ENCODE measurements at regions not wholly inside any gene's neighbourhood (a gene's known extent, or its start where the extent isn't known, plus 50 kb on each side); places are given as distances from the start of the nearest gene placed in this dataset.
"Not testable (repeated sequence)": the region's sequence is repeated elsewhere in the genome, so short reads cannot be mapped to it uniquely, and the experiment has no call there.

- Mint-ChIP-seq H3K4me3 (no peak overlapping the region), H3K27me3 (peaks cover 5% of the 10 kb centered on the region), H3K4me1 (peaks cover 0 to 2% (median 0%) of the 10 kb centered on the region in 3 donors), H3K27ac (no peak overlapping the region), H3K36me3 (no peaks in the 10 kb centered on the region), H3K9me3 (no peaks in the 10 kb centered on the region)
Observed at GRCh38 chr2:40043641-40044040, 264.6 kb upstream of the THUMPD2 start.

DNA sequence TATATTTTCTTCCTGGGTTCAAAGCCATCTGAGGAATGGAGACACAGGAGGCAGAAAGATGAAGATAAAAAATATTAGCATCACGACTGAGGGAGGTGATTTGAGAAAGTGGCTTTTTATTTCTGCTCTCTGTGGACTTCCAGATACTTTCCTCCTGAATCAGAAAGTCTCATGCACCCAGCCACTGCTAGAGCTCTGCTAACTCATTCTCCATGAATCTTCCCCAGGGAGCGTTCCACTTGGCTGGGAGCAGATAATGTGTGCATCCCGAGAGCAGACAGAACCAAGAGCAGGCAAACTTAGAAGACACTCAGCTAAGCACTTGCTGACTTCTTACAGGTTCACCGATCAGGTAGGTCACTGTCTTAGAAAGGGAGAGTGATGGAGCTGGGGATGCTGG, 264.1 kb upstream of the THUMPD2 start:
- Mint-ChIP-seq H3K27me3 (peaks cover 5% of the 10 kb centered on the region), H3K9me3 (no peaks in the 10 kb centered on the region), H3K36me3 (no peaks in the 10 kb centered on the region), H3K4me3 (no peak overlapping the region), H3K27ac (no peak overlapping the region), H3K4me1 (peaks cover 0 to 2% (median 0%) of the 10 kb centered on the region in 3 donors)

GRCh38 chr2:40041422-40042382, 262.6 kb upstream of the THUMPD2 start:
- H3K27me3 Mint-ChIP-seq: peaks cover 5% of the 10 kb centered on the region
- H3K4me3 Mint-ChIP-seq: no peak overlapping the region
- H3K4me1 Mint-ChIP-seq: peaks cover 0 to under 1% (median 0%) of the 10 kb centered on the region in 3 donors
- no peaks in the 10 kb centered on the region for H3K9me3 Mint-ChIP-seq
- no peak overlapping the region for H3K27ac Mint-ChIP-seq
- H3K36me3 Mint-ChIP-seq: no peaks in the 10 kb centered on the region

DNA sequence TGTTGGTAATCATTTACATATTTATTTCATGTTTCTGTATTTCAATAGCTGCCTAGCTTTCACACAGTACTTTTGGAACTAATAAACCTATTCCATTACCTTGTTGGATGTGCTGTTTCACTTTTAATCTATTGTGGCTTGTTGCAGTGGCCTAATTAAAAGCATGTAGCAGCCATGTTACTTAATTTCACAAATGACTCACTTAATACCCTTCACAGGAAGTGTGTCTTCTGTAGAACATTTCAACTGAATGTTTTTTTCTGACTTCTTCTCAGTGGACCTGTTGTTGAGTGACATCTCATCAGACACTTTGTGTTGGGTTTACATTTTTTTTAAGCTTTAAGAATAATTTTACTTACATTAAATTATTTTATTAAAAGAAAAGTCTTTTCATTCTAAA, 260.5 kb upstream of the THUMPD2 start:
- H3K4me3 Mint-ChIP-seq: no peak overlapping the region
- H3K27me3 Mint-ChIP-seq: no peaks in the 10 kb centered on the region
- no peak overlapping the region for H3K27ac Mint-ChIP-seq
- no peaks in the 10 kb centered on the region for H3K4me1 Mint-ChIP-seq
- no peaks in the 10 kb centered on the region for H3K36me3 Mint-ChIP-seq
- no peaks in the 10 kb centered on the region for H3K9me3 Mint-ChIP-seq

DNA sequence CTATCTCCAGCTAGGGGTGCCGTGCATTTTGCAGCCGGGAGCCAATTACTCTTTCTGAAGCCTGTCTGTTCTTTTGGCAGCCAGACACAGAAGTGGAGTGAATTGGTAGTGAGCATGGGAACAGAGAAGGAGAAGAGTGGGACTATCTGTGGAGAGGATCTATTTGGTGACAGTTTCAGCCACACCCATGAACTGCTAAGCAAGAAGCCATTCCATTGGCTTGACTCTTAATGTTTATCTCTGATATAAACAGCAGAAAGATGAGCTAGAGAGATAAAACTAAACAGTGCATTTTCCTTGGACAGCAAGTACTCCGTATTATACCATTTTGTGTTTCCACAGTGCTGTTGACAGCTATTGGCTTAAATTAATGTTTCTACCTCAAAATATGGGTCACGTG, 259.6 kb upstream of the THUMPD2 start:
- H3K27ac Mint-ChIP-seq: no peak overlapping the region
- H3K4me1 Mint-ChIP-seq: no peaks in the 10 kb centered on the region
- no peaks in the 10 kb centered on the region for H3K27me3 Mint-ChIP-seq
- H3K4me3 Mint-ChIP-seq: no peak overlapping the region
- no peaks in the 10 kb centered on the region for H3K9me3 Mint-ChIP-seq
- H3K36me3 Mint-ChIP-seq: no peaks in the 10 kb centered on the region

GRCh38 chr2:40037303-40037702, 258.2 kb upstream of the THUMPD2 start:
- no peaks in the 10 kb centered on the region for H3K27me3 Mint-ChIP-seq
- no peaks in the 10 kb centered on the region for H3K9me3 Mint-ChIP-seq
- no peaks in the 10 kb centered on the region for H3K4me1 Mint-ChIP-seq
- H3K36me3 Mint-ChIP-seq: no peaks in the 10 kb centered on the region
- no peak overlapping the region for H3K4me3 Mint-ChIP-seq
- no peak overlapping the region for H3K27ac Mint-ChIP-seq

DNA sequence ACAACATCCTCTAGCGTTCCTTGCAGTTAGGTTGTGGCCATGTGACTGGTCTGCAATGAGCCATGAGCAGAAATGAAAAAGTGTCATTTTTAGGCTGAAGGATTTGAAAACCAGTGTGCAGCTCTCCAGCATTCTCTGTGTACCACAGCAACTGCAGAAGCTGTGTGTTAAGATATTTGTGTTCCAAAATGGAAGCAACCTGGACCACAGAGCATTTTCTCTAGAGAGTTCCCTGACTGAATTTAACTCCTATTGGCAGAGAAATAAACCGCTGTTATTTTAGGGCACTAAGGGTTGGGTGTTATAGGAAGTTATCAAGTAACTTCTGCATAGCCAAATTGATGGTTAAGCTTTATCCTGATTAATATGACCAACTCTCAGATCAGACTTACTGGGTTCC, 257.2 kb upstream of the THUMPD2 start:
- H3K9me3 Mint-ChIP-seq: no peaks in the 10 kb centered on the region
- H3K4me3 Mint-ChIP-seq: no peak overlapping the region
- no peaks in the 10 kb centered on the region for H3K27me3 Mint-ChIP-seq
- no peaks in the 10 kb centered on the region for H3K36me3 Mint-ChIP-seq
- no peaks in the 10 kb centered on the region for H3K4me1 Mint-ChIP-seq
- H3K27ac Mint-ChIP-seq: no peak overlapping the region

DNA sequence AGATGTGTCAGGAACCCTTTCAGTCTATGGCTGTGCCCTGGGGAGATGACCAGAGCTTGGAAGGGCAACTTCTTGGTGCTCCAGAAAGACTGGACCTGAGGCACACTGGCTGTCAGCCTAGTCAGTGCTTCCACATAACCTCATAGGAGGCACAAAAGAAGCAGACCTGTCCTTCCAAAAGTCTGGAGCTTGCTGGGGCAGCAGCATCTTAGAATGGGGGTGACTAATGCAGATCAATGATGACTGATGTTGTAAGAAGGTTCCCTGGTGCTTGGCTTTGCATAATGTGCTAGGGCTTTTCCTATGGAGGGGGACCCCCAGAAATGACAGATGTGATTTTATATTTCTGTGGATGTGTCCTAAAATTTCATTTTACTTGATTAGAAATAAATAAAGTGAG, 255.7 kb upstream of the THUMPD2 start:
- no peak overlapping the region for H3K4me3 Mint-ChIP-seq
- H3K27ac Mint-ChIP-seq: no peak overlapping the region
- H3K4me1 Mint-ChIP-seq: no peaks in the 10 kb centered on the region
- no peaks in the 10 kb centered on the region for H3K27me3 Mint-ChIP-seq
- H3K36me3 Mint-ChIP-seq: no peaks in the 10 kb centered on the region
- H3K9me3 Mint-ChIP-seq: no peaks in the 10 kb centered on the region

DNA sequence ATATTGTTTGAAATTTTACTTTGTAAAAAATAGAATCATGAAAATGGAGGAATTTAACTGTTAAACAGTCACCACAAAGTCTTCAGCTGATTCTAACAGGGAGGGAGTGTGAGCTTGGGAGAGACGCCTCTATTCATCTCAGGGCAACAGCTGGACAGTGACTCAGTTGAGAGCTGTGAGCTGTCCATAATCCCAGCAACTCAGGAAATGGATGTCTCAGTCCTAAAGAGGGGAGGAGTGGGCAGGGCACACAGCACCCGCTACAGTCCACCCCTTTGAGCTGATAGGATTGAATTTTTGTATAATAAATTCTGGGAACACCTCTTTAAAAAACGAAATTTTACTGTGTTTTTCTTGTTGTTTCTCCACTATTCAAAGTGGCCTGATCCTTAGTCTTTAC, 255.1 kb upstream of the THUMPD2 start:
- Mint-ChIP-seq H3K4me1 (no peaks in the 10 kb centered on the region), H3K27ac (no peak overlapping the region), H3K4me3 (no peak overlapping the region), H3K36me3 (no peaks in the 10 kb centered on the region), H3K27me3 (no peaks in the 10 kb centered on the region), H3K9me3 (no peaks in the 10 kb centered on the region)

- no peaks in the 10 kb centered on the region for H3K36me3 Mint-ChIP-seq
- no peaks in the 10 kb centered on the region for H3K9me3 Mint-ChIP-seq
- H3K4me1 Mint-ChIP-seq: no peaks in the 10 kb centered on the region
- H3K27ac Mint-ChIP-seq: no peak overlapping the region
- no peak overlapping the region for H3K4me3 Mint-ChIP-seq
- no peaks in the 10 kb centered on the region for H3K27me3 Mint-ChIP-seq
Observed at GRCh38 chr2:40033781-40034180, 254.7 kb upstream of the THUMPD2 start.

DNA sequence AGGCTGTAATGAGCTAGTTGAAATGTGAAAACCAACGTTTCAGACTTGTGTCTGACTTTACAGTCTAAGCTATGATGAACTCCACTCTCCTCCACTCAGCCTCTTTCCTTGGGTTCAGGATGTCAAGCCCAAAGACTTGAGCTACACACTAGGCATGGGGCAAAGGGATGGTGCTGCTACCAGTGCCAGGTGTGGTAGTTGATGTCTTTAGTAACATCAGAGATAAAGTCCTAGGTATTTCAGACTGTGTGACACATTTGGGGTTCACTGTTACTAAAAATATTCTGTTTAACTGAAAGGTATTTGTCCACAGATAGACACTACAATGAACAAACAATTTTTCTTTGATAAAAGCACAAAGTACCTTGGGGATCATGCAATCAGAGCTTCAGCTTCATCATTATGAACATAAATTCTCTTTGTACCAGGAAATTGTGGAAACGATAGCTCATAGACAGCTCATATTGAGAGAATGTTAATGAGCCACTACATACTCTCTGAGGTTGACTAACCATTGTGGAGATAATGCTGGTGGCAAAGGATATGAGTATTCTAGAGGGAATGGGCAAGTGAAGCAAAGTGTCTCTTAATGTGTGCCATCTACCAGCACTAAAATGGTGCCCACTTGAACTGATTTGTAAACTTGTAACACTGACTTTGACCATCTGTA, 253.7 kb upstream of the THUMPD2 start:
- Mint-ChIP-seq H3K4me3 (no peak overlapping the region), H3K27ac (no peak overlapping the region)

DNA sequence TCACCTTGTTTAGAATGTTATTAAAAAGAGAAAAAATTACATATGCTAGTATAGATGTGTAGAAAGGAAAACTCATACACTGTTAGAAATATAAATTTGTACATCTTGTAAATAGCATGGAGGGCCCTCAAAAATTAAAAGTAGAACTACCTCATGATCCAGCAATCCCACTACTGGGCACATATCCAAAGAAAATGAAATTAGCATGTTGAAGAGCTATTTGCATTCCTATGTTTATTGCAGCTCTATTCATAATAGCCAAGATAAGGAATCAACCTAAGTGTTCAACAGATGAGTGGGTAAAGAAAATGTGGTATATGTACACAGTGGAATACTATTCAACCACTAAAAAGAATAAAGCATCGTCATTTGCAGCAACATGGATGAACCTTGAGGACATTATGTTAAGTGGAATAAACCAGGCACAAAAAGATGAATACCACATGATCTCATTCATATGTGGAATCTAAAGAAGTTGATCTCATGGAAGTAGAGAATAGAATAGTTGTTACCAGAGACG, 251.5 kb upstream of the THUMPD2 start:
- Mint-ChIP-seq H3K4me1 (no peaks in the 10 kb centered on the region), H3K27ac (no peak overlapping the region), H3K4me3 (no peak overlapping the region), H3K27me3 (no peaks in the 10 kb centered on the region), H3K9me3 (peaks cover 0 to 2% (median 0%) of the 10 kb centered on the region in 3 donors), H3K36me3 (no peaks in the 10 kb centered on the region)

More for the DNA sequence above, 253.7 kb upstream of the THUMPD2 start:
- Mint-ChIP-seq H3K27me3 (no peaks in the 10 kb centered on the region), H3K4me1 (no peaks in the 10 kb centered on the region), H3K36me3 (no peaks in the 10 kb centered on the region), H3K9me3 (no peaks in the 10 kb centered on the region)

- no peaks in the 10 kb centered on the region for H3K36me3 Mint-ChIP-seq
- no peaks in the 10 kb centered on the region for H3K27me3 Mint-ChIP-seq
- peaks cover 0 to 6% (median 0%) of the 10 kb centered on the region in 3 donors for H3K9me3 Mint-ChIP-seq
- H3K4me3 Mint-ChIP-seq: no peak overlapping the region
- no peak overlapping the region for H3K27ac Mint-ChIP-seq
- no peaks in the 10 kb centered on the region for H3K4me1 Mint-ChIP-seq
Observed at GRCh38 chr2:40028792-40029488, 249.9 kb upstream of the THUMPD2 start.

- Mint-ChIP-seq H3K27ac (no peak overlapping the region), H3K4me1 (no peaks in the 10 kb centered on the region), H3K36me3 (no peaks in the 10 kb centered on the region), H3K9me3 (peaks cover 0 to 9% (median 2%) of the 10 kb centered on the region in 3 donors), H3K27me3 (no peaks in the 10 kb centered on the region), H3K4me3 (no peak overlapping the region)
Observed at GRCh38 chr2:40027968-40028367, 248.9 kb upstream of the THUMPD2 start.

GRCh38 chr2:40025276-40025675, 246.2 kb upstream of the THUMPD2 start:
- not testable (repeated sequence) for H3K27me3 Mint-ChIP-seq, H3K36me3 Mint-ChIP-seq, H3K4me1 Mint-ChIP-seq, H3K4me3 Mint-ChIP-seq, H3K27ac Mint-ChIP-seq
- H3K9me3 Mint-ChIP-seq: peaks cover 5 to 16% (median 8%) of the 10 kb centered on the region in 3 donors

Measured in IgD-negative memory B cell (primary cell).